Caco-2 (cell line): ENCODE measurements at regions not wholly inside any gene's neighbourhood (a gene's known extent, or its start where the extent isn't known, plus 50 kb on each side); places are given as distances from the start of the nearest gene placed in this dataset.

ENCODE experiments used
- BruUV-seq: library from RNA; stranded (reverse); fragments of 400-500 nt; replicated peaks from 2 replicates; lab custom pipeline; 2021; lab: Mats Ljungman, UMichigan
- CTCF ChIA-PET: fragments of 300-600 bp; sonication (Branson Sonifier 250); formaldehyde crosslinking; loops from one replicate; lab custom pipeline; 2022; ENCODE audit warnings: antibody characterized with exemption; lab: Charles Lee
- POLR2A ChIA-PET: fragments of 300-600 bp; sonication (Branson Sonifier 250); formaldehyde crosslinking; loops from one replicate; lab custom pipeline; 2022; ENCODE audit warnings: antibody characterized with exemption; lab: Charles Lee
- DNase-seq, 2 experiments: peaks; one replicate each; pipeline versions ENCODE4 v3.0.0 to v3.0.0-alpha.2; 2020 to 2022
- H3K27me3 ChIP-seq: replicated peaks from 2 replicates; pipeline ENCODE4 v1.6.0; 2011; ENCODE audit warnings: low read length; ENCODE audit not compliant: control insufficient read depth, insufficient read depth
- H3K36me3 ChIP-seq: 2 replicates; pipeline ENCODE4 v1.5.1; 2011; ENCODE audit warnings: low read length; ENCODE audit not compliant: control insufficient read depth, insufficient read depth
- H3K4me1 ChIP-seq: fragments of 250-450 bp; sonication (Bioruptor Pico); 2 replicates; pipeline ENCODE4 v1.5.1; 2020; ENCODE audit warnings: mild to moderate bottlenecking
- H3K4me3 ChIP-seq: 2 replicates; pipeline ENCODE4 v1.5.1; 2011; ENCODE audit warnings: low read depth, mild to moderate bottlenecking, control low read depth, low read length
- H3K9me3 ChIP-seq: fragments of 250-450 bp; sonication (Bioruptor Pico); 2 replicates; pipeline ENCODE4 v1.5.1; 2020; ENCODE audit warnings: mild to moderate bottlenecking, moderate library complexity
- H3K27ac Mint-ChIP-seq: one replicate; pipeline ENCODE4 v1.8.0; 2022; ENCODE audit warnings: mixed read lengths; ENCODE audit not compliant: unreplicated experiment
- H3K27me3 Mint-ChIP-seq: one replicate; pipeline ENCODE4 v1.8.0; 2022; ENCODE audit warnings: mixed read lengths; ENCODE audit not compliant: insufficient read depth, unreplicated experiment
- H3K36me3 Mint-ChIP-seq: one replicate; pipeline ENCODE4 v1.8.0; 2022; ENCODE audit warnings: mild to moderate bottlenecking, mixed read lengths; ENCODE audit not compliant: insufficient read depth, unreplicated experiment
- H3K4me1 Mint-ChIP-seq: one replicate; pipeline ENCODE4 v1.8.0; 2022; ENCODE audit warnings: low read depth, mixed read lengths; ENCODE audit not compliant: unreplicated experiment
- H3K4me3 Mint-ChIP-seq: one replicate; pipeline ENCODE4 v1.8.0; 2022; ENCODE audit warnings: mild to moderate bottlenecking, moderate library complexity, mixed read lengths; ENCODE audit not compliant: unreplicated experiment
- H3K9me3 Mint-ChIP-seq: one replicate; pipeline ENCODE4 v1.8.0; 2022; ENCODE audit warnings: mixed read lengths; ENCODE audit not compliant: unreplicated experiment
- CTCF ChIP-seq, 2 experiments: fragments of 200-600 bp in 1 of 2; IDR thresholded peaks; 1 replicate in 1 of 2; 2 replicates in 1 of 2; pipeline versions ENCODE4 v1.5.1 to v1.8.0; 2011 to 2022; ENCODE audit warnings: antibody characterized with exemption in 1 of 2, control low read depth in 1 of 2, inconsistent platforms in 1 of 2, low read depth in 1 of 2, low read length in 1 of 2, mild to moderate bottlenecking in 1 of 2, moderate library complexity in 1 of 2; ENCODE audit not compliant: insufficient read depth in 1 of 2, severe bottlenecking in 1 of 2, unreplicated experiment in 1 of 2
- intact Hi-C: fragments of 100-400 bp; cut with micrococcal nuclease; formaldehyde crosslinking; loops from one replicate; pipeline ENCODE4 v1.10.0; 2022; ENCODE audit not compliant: unreplicated experiment

GRCh38 chr5:85305766-85306165, 921.1 kb upstream of the EDIL3 start:
- Mint-ChIP-seq H3K4me1 (no peaks in the 10 kb centered on the region), H3K27me3 (no peaks in the 10 kb centered on the region), H3K4me3 (no peak overlapping the region), H3K36me3 (no peaks in the 10 kb centered on the region), H3K27ac (no peak overlapping the region), H3K9me3 (no peaks in the 10 kb centered on the region)
- TF ChIP-seq CTCF (IDR thresholded peaks at IDR 0.05; ENCODE audit: insufficient read depth in 1 of 2, low read depth in 1 of 2, low read length in 1 of 2, severe bottlenecking in 1 of 2, unreplicated experiment in 1 of 2): no peak
- DNase-seq: no peak
- Histone ChIP-seq H3K9me3 (no peaks in the 10 kb centered on the region), H3K36me3 (no peaks in the 10 kb centered on the region), H3K4me3 (no peak overlapping the region), H3K4me1 (no peaks in the 10 kb centered on the region), H3K27me3 (no peaks in the 10 kb centered on the region)
- intact Hi-C loops: no loop called here
- CTCF ChIA-PET: no interaction called here
- no TSS peak for BruUV-seq
- POLR2A ChIA-PET: no interaction called here

- POLR2A ChIA-PET: no interaction called here
- CTCF ChIA-PET: no interaction called here
- H3K4me1 ChIP-seq: no peaks in the 10 kb centered on the region
Measured at GRCh38 chr5:85311536-85311935, 926.9 kb upstream of the EDIL3 start.

GRCh38 chr5:85320495-85320894, 935.8 kb upstream of the EDIL3 start:
- Histone ChIP-seq H3K9me3 (no peaks in the 10 kb centered on the region), H3K4me3 (no peak overlapping the region), H3K36me3 (no peaks in the 10 kb centered on the region), H3K27me3 (no peaks in the 10 kb centered on the region), H3K4me1 (no peaks in the 10 kb centered on the region)
- H3K27ac Mint-ChIP-seq: no peak overlapping the region
- no peaks in the 10 kb centered on the region for H3K36me3 Mint-ChIP-seq
- intact Hi-C loops: no loop called here
- BruUV-seq: no TSS peak
- CTCF ChIA-PET: no interaction called here
- DNase-seq: no peak
- POLR2A ChIA-PET: no interaction called here
- no peaks in the 10 kb centered on the region for H3K4me1 Mint-ChIP-seq
- TF ChIP-seq CTCF (IDR thresholded peaks at IDR 0.05; ENCODE audit: insufficient read depth in 1 of 2, low read depth in 1 of 2, low read length in 1 of 2, severe bottlenecking in 1 of 2, unreplicated experiment in 1 of 2): no peak
- H3K9me3 Mint-ChIP-seq: no peaks in the 10 kb centered on the region
- no peak overlapping the region for H3K4me3 Mint-ChIP-seq
- no peaks in the 10 kb centered on the region for H3K27me3 Mint-ChIP-seq

More at GRCh38 chr5:85311536-85311935, 926.9 kb upstream of the EDIL3 start:
- no peaks in the 10 kb centered on the region for H3K36me3 Mint-ChIP-seq
- Histone ChIP-seq H3K9me3 (no peaks in the 10 kb centered on the region), H3K27me3 (no peaks in the 10 kb centered on the region), H3K36me3 (no peaks in the 10 kb centered on the region), H3K4me3 (no peak overlapping the region)
- BruUV-seq: no TSS peak
- no peaks in the 10 kb centered on the region for H3K4me1 Mint-ChIP-seq
- DNase-seq: no peak
- no peaks in the 10 kb centered on the region for H3K27me3 Mint-ChIP-seq
- no peaks in the 10 kb centered on the region for H3K9me3 Mint-ChIP-seq
- H3K4me3 Mint-ChIP-seq: no peak overlapping the region
- no peak for TF ChIP-seq CTCF (IDR thresholded peaks at IDR 0.05; ENCODE audit: insufficient read depth in 1 of 2, low read depth in 1 of 2, low read length in 1 of 2, severe bottlenecking in 1 of 2, unreplicated experiment in 1 of 2)
- no peak overlapping the region for H3K27ac Mint-ChIP-seq
- intact Hi-C loops: no loop called here
